ENCODE measurements at regions not wholly inside any gene's neighbourhood (a gene's known extent, or its start where the extent isn't known, plus 50 kb on each side); places are given as distances from the start of the nearest gene placed in this dataset.

GRCh38 chr1:5005171-5005570, 350.8 kb downstream of the AJAP1 start:
- ChIA-PET POLR2A (no interaction called here), RAD21 (ENCODE audit: unreplicated experiment) (no interaction called here), CTCF (no interaction called here), SMC1A (ENCODE audit: uncharacterized antibody, unreplicated experiment) (no interaction called here)
- TF ChIP-seq CEBPB (IDR thresholded peaks at IDR 0.05; ENCODE audit: borderline replicate concordance in 1 of 2, low read depth in 2 of 2, low read length in 2 of 2) = no peak
- intact Hi-C loops (cut with micrococcal nuclease; ENCODE audit: unreplicated experiment) = no loop called here
- DNase-seq (ENCODE audit: low read depth, low spot score) (no peak), FAIRE-seq (no peak), ATAC-seq (no peak)
- no peaks in the 10 kb centered on the region for H3K9me3 ChIP-seq (replicated peaks; ENCODE audit: control insufficient read depth, insufficient read depth, low read length)
- in situ Hi-C loops (cut with MboI) = no loop called here
- no peaks in the 10 kb centered on the region for H3K4me1 ChIP-seq (ENCODE audit: control insufficient read depth, insufficient read depth, low read length)
- no peak overlapping the region for H3K4me2 ChIP-seq (ENCODE audit: control insufficient read depth, insufficient read depth)
- no peaks in the 10 kb centered on the region for H4K20me1 ChIP-seq (ENCODE audit: control insufficient read depth, insufficient read depth)
- H3K4me3 ChIP-seq = no peak overlapping the region
- no peaks in the 10 kb centered on the region for H3K36me3 ChIP-seq (ENCODE audit: control insufficient read depth in 2 of 2, insufficient read depth in 2 of 2, low read length in 1 of 2)
- no peaks in the 10 kb centered on the region for H3K79me2 ChIP-seq (ENCODE audit: control insufficient read depth, insufficient read depth, low read length)
- WGBS (ENCODE audit: insufficient coverage, insufficient replicate concordance, low lambda C conversion rate, missing lambda C conversion rate) = 8% methylated on average over 6 of the region's 6 CpGs
- BruUV-seq (replicated peaks) = no TSS peak
- no peaks in the 10 kb centered on the region for H3K27me3 ChIP-seq (replicated peaks in 1 of 2; ENCODE audit: control insufficient read depth in 2 of 2, insufficient read depth in 2 of 2, low read length in 1 of 2)
- H2AFZ ChIP-seq (ENCODE audit: control insufficient read depth, low read depth, low read length) = no peak overlapping the region
- H3K9ac ChIP-seq (ENCODE audit: control insufficient read depth, insufficient read depth, low read length) = no peak overlapping the region
- H3K27ac ChIP-seq (ENCODE audit: control insufficient read depth, insufficient read depth) = no peak overlapping the region

DNA sequence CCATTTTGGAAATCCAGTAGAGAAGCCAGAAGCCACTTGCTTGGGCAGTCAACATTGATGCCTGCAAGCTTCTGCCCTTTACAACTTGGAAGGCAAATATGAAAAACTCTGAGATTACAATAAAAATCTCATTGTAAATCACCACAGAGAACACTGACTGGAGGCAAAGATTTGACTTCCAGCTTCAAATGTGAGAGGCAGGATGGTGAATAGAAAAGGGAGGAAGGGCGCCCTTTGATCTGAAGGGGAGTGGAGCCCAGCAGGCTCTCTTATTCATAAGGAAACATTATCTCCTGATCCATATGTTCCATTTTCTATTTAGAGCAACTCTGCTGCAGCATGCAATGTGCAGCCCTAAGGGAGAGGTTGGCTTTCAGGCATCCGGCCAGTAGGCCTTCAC, 348.3 kb downstream of the AJAP1 start:
- no peak overlapping the region for H3K4me3 ChIP-seq
- no peaks in the 10 kb centered on the region for H3K9me3 ChIP-seq (replicated peaks; ENCODE audit: control insufficient read depth, insufficient read depth, low read length)
- no peaks in the 10 kb centered on the region for H3K27me3 ChIP-seq (replicated peaks in 1 of 2; ENCODE audit: control insufficient read depth in 2 of 2, insufficient read depth in 2 of 2, low read length in 1 of 2)
- DNase-seq (ENCODE audit: low read depth, low spot score) (no peak), ATAC-seq (no peak), FAIRE-seq (no peak)
- ChIA-PET SMC1A (ENCODE audit: uncharacterized antibody, unreplicated experiment) (no interaction called here), CTCF (no interaction called here), RAD21 (ENCODE audit: unreplicated experiment) (no interaction called here), POLR2A (no interaction called here)
- H3K9ac ChIP-seq (ENCODE audit: control insufficient read depth, insufficient read depth, low read length) = no peak overlapping the region
- no peak overlapping the region for H3K27ac ChIP-seq (ENCODE audit: control insufficient read depth, insufficient read depth)
- H3K36me3 ChIP-seq (ENCODE audit: control insufficient read depth in 2 of 2, insufficient read depth in 2 of 2, low read length in 1 of 2) = no peaks in the 10 kb centered on the region
- BruUV-seq (replicated peaks) = no TSS peak
- intact Hi-C loops (cut with micrococcal nuclease; ENCODE audit: unreplicated experiment) = no loop called here
- in situ Hi-C loops (cut with MboI) = no loop called here
- no peak overlapping the region for H3K4me2 ChIP-seq (ENCODE audit: control insufficient read depth, insufficient read depth)
- no peaks in the 10 kb centered on the region for H3K4me1 ChIP-seq (ENCODE audit: control insufficient read depth, insufficient read depth, low read length)
- TF ChIP-seq, protein P1, sequence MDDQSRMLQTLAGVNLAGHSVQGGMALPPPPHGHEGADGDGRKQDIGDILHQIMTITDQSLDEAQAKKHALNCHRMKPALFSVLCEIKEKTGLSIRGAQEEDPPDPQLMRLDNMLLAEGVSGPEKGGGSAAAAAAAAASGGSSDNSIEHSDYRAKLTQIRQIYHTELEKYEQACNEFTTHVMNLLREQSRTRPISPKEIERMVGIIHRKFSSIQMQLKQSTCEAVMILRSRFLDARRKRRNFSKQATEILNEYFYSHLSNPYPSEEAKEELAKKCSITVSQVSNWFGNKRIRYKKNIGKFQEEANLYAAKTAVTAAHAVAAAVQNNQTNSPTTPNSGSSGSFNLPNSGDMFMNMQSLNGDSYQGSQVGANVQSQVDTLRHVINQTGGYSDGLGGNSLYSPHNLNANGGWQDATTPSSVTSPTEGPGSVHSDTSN (IDR thresholded peaks at IDR 0.05; ENCODE audit: insufficient replicate concordance, low read depth, low read length) = no peak
- TF ChIP-seq MTA3 (IDR thresholded peaks at IDR 0.05; ENCODE audit: borderline replicate concordance, low read length) (no peak), ZNF24 (IDR thresholded peaks at IDR 0.05) (no peak), GATAD2B (conservative IDR thresholded peaks at IDR 0.05; ENCODE audit: low read depth) (no peak), CREB1 (IDR thresholded peaks at IDR 0.05; ENCODE audit: low read depth) (no peak), POLR2A (IDR thresholded peaks at IDR 0.05; ENCODE audit: low read depth, low read length) (no peak), IRF3 (IDR thresholded peaks at IDR 0.05) (no peak), SREBF2 (IDR thresholded peaks at IDR 0.05; ENCODE audit: low read length) (no peak), NBN (IDR thresholded peaks at IDR 0.05) (no peak)
- 4% methylated on average over 2 of the region's 2 CpGs for WGBS (ENCODE audit: insufficient coverage, insufficient replicate concordance, low lambda C conversion rate, missing lambda C conversion rate)
- no peak overlapping the region for H2AFZ ChIP-seq (ENCODE audit: control insufficient read depth, low read depth, low read length)
- no peaks in the 10 kb centered on the region for H4K20me1 ChIP-seq (ENCODE audit: control insufficient read depth, insufficient read depth)
- no peaks in the 10 kb centered on the region for H3K79me2 ChIP-seq (ENCODE audit: control insufficient read depth, insufficient read depth, low read length)
